HL-60 (cell line): ENCODE measurements at regions not wholly inside any gene's neighbourhood (a gene's known extent, or its start where the extent isn't known, plus 50 kb on each side); places are given as distances from the start of the nearest gene placed in this dataset.

Source experiments
- CTCF ChIP-seq: IDR thresholded peaks from one replicate; pipeline ENCODE4 v1.5.1; 2011; ENCODE audit warnings: low read length, control low read depth, inconsistent platforms; ENCODE audit not compliant: insufficient read depth
- GABPA ChIP-seq: IDR thresholded peaks from 2 replicates; pipeline ENCODE4 v1.6.1; 2012; ENCODE audit warnings: low read depth
- POLR2AphosphoS5 ChIP-seq: IDR thresholded peaks from 2 replicates; pipeline ENCODE4 v1.6.1; 2012; ENCODE audit warnings: low read depth
- REST ChIP-seq: IDR thresholded peaks from 2 replicates; pipeline ENCODE4 v1.6.1; 2012; ENCODE audit warnings: low read depth; ENCODE audit not compliant: insufficient replicate concordance
- SPI1 ChIP-seq: IDR thresholded peaks from 2 replicates; pipeline ENCODE4 v1.6.1; 2012; ENCODE audit warnings: low read depth, mild to moderate bottlenecking, borderline replicate concordance

GRCh38 chr2:176561706-176562105 is 292.5 kb downstream of the MTX2 start:
- TF ChIP-seq CTCF (no peak), GABPA (no peak), POLR2AphosphoS5 (no peak), REST (no peak), SPI1 (no peak)
